PFSK-1 (cell line): ENCODE measurements at regions not wholly inside any gene's neighbourhood (a gene's known extent, or its start where the extent isn't known, plus 50 kb on each side); places are given as distances from the start of the nearest gene placed in this dataset.

Experiments
- FOXP2 ChIP-seq: optimal IDR thresholded peaks from 2 replicates; pipeline ENCODE3; 2011; ENCODE audit warnings: borderline replicate concordance, control low read depth, inconsistent platforms; ENCODE audit not compliant: insufficient read depth; ENCODE audit errors: extremely low read length, extremely low read depth
- POLR2AphosphoS5 ChIP-seq: IDR thresholded peaks from 2 replicates; pipeline ENCODE4 v1.6.1; 2012; ENCODE audit warnings: low read depth, mild to moderate bottlenecking, control low read depth, low read length, moderate library complexity
- SIN3A ChIP-seq: IDR thresholded peaks from 2 replicates; pipeline ENCODE4 v1.6.1; 2012; ENCODE audit warnings: mild to moderate bottlenecking, low read length, moderate library complexity, borderline replicate concordance; ENCODE audit not compliant: insufficient read depth
- TAF1 ChIP-seq: IDR thresholded peaks from 2 replicates; pipeline ENCODE4 v1.6.1; 2012; ENCODE audit warnings: low read length, control low read depth, borderline replicate concordance; ENCODE audit not compliant: insufficient read depth
- TF ChIP-seq, protein P1 (sequence below), 2 experiments: IDR thresholded peaks; 2 replicates each; pipeline versions ENCODE4 v1.6.1 to v1.8.0; 2011 to 2012; ENCODE audit warnings: low read depth in 2 of 2, low read length in 2 of 2, control low read depth in 1 of 2, inconsistent platforms in 1 of 2, mild to moderate bottlenecking in 1 of 2, moderate library complexity in 1 of 2; ENCODE audit not compliant: insufficient read depth in 1 of 2

DNA sequence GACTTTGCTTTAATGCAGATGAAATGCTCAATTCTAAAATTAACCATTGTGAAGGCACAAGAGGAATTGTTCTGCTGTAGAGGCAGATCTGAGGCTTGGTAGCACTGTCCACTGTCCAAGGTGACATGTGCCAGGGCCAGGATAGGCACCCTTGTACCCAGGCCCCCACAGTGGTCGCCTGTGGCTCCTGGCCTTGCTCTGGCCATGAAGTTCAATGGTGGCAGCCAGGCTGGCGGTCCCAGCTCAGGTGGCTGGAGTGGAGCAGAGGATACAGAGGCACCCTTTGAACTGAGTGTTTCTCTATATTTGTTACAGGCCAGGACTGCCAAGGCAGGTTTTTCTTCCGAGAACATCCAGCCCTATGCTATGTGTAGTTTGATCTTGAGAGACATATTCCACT lies 102.6 kb downstream of the PTGS2 start:
- TF ChIP-seq FOXP2 = no peak
- TF ChIP-seq SIN3A = no peak
- TF ChIP-seq POLR2AphosphoS5 = no peak
- TF ChIP-seq, protein P1, sequence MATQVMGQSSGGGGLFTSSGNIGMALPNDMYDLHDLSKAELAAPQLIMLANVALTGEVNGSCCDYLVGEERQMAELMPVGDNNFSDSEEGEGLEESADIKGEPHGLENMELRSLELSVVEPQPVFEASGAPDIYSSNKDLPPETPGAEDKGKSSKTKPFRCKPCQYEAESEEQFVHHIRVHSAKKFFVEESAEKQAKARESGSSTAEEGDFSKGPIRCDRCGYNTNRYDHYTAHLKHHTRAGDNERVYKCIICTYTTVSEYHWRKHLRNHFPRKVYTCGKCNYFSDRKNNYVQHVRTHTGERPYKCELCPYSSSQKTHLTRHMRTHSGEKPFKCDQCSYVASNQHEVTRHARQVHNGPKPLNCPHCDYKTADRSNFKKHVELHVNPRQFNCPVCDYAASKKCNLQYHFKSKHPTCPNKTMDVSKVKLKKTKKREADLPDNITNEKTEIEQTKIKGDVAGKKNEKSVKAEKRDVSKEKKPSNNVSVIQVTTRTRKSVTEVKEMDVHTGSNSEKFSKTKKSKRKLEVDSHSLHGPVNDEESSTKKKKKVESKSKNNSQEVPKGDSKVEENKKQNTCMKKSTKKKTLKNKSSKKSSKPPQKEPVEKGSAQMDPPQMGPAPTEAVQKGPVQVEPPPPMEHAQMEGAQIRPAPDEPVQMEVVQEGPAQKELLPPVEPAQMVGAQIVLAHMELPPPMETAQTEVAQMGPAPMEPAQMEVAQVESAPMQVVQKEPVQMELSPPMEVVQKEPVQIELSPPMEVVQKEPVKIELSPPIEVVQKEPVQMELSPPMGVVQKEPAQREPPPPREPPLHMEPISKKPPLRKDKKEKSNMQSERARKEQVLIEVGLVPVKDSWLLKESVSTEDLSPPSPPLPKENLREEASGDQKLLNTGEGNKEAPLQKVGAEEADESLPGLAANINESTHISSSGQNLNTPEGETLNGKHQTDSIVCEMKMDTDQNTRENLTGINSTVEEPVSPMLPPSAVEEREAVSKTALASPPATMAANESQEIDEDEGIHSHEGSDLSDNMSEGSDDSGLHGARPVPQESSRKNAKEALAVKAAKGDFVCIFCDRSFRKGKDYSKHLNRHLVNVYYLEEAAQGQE (IDR thresholded peaks at IDR 0.05; ENCODE audit: insufficient read depth in 1 of 2, low read depth in 2 of 2, low read length in 2 of 2) = no peak
- TF ChIP-seq TAF1 = no peak

DNA sequence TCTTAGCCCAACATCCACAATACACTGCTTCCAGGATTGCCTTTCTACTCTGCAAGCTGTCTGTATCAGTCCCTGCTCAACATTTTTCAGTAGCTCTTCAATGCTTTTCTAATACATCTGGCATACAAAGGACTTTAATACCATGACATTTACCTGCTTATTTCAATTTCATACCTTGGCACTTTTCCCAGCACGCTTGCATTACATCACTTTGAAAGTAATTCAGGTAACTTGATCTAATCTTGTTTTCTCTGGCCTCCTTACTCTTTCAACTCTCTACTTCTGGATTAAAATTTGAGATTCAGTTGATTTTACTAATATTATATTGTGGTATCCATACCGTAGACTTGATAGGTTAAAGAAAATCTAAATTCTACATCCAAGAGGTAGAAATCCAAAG lies 103.0 kb downstream of the PTGS2 start:
- TF ChIP-seq POLR2AphosphoS5 (no peak), FOXP2 (no peak)

DNA sequence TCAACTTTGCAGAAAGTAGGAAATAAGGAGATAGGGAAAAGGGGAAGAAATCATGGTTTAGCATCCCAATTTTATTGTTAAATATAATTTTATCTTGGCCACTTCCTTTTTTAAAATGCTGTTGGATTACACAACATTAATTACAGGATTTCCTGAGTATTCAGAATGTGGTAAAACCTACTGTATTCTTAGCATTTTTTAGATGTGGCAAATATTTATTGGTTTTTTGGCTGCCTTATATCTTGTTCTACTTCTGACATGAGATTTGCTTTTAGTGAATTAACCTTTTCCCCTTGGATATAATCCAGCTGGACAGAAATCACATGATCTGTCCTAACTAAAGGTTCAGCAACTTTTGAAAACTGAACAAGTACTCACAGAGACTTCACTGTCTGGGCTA lies 104.9 kb downstream of the PTGS2 start:
- no peak for TF ChIP-seq FOXP2
- TF ChIP-seq TAF1 = no peak
- TF ChIP-seq, protein P1 (IDR thresholded peaks at IDR 0.05; ENCODE audit: insufficient read depth in 1 of 2, low read depth in 2 of 2, low read length in 2 of 2) = no peak
- no peak for TF ChIP-seq POLR2AphosphoS5
- TF ChIP-seq SIN3A = no peak

DNA sequence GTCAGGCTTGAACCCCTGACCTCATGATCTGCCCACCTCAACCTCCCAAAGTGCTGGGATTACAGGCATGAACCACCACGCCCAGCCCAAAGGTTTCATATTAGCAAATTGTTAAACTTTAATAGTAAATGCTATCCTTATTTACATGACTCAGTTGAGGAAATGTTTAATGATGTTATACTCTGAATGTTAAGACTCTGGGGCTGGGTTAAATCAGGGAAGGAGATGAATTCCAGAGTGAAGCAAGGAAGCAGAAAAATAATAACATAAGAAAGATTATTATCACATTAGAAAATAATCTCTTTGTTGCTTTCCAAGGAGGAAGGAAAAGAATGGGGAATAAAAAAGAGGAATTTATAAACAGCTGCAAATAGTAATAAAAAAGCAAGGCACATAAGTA lies 105.3 kb downstream of the PTGS2 start:
- no peak for TF ChIP-seq SIN3A
- TF ChIP-seq FOXP2 = no peak
- no peak for TF ChIP-seq POLR2AphosphoS5
- TF ChIP-seq TAF1 = no peak
- TF ChIP-seq, protein P1 (IDR thresholded peaks at IDR 0.05; ENCODE audit: insufficient read depth in 1 of 2, low read depth in 2 of 2, low read length in 2 of 2) = no peak

DNA sequence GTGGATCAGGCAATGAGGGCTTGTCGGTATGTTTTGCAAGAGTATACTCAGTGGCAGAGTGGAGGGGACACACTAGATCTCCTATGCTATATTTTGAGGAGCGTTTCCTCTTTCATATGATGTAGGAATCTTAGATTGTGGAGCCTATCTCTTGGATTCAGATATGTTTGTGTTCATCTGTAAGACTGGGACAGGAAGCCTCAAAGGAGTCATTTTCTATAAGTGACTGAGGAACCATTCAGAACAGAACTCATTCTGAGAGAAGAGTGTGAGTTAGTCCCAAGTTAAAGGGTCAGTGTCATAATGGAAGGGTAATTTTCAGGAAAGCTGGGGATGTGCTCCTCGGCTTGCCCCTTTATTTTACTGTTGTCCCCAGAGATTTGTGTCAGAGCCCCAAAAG lies 107.7 kb downstream of the PTGS2 start:
- TF ChIP-seq, protein P1 (IDR thresholded peaks at IDR 0.05; ENCODE audit: insufficient read depth in 1 of 2, low read depth in 2 of 2, low read length in 2 of 2) = no peak
- TF ChIP-seq SIN3A (no peak), POLR2AphosphoS5 (no peak)
